Panc1 (cell line): ENCODE measurements at regions not wholly inside any gene's neighbourhood (a gene's known extent, or its start where the extent isn't known, plus 50 kb on each side); places are given as distances from the start of the nearest gene placed in this dataset.
A peak's percentile ranks its signal among the peaks of the same experiment; 100 is the strongest.

ENCODE experiments used
- ATAC-seq: fragments of 200-7000 bp; cut with Tn5 transposase; 2 replicates; pipeline ENCODE4 v1.9.1; 2020; ENCODE audit warnings: mild to moderate bottlenecking, moderate library complexity
- BruUV-seq: library from RNA; stranded (reverse); fragments of 400-500 nt; replicated peaks from 2 replicates; lab custom pipeline; 2021; lab: Mats Ljungman, UMichigan
- CTCF ChIA-PET: fragments of 300-600 bp; sonication (Branson Sonifier 250); formaldehyde crosslinking; loops from one replicate; lab custom pipeline; 2022; ENCODE audit warnings: antibody characterized with exemption; lab: Charles Lee
- POLR2A ChIA-PET: fragments of 300-600 bp; sonication (Branson Sonifier 250); formaldehyde crosslinking; loops from one replicate; lab custom pipeline; 2022; ENCODE audit warnings: antibody characterized with exemption; lab: Charles Lee
- DNase-seq: peaks from one replicate; pipeline ENCODE4 v3.0.0-alpha.2; 2010; ENCODE audit warnings: low read depth, low spot score
- H3K27ac ChIP-seq: 2 replicates; pipeline ENCODE4 v1.5.1; 2011; ENCODE audit warnings: mild to moderate bottlenecking, low read length, inconsistent platforms
- H3K27me3 ChIP-seq: fragments of 200-500 bp; sonication (Bioruptor generic); 2 replicates; pipeline ENCODE4 v1.6.0; 2014; ENCODE audit warnings: low read length, inconsistent platforms; ENCODE audit not compliant: control insufficient read depth, insufficient read depth
- H3K36me3 ChIP-seq: fragments of 200-500 bp; sonication (Bioruptor generic); 2 replicates; pipeline ENCODE4 v1.5.1; 2014; ENCODE audit warnings: inconsistent platforms, mild to moderate bottlenecking, low read length, moderate library complexity; ENCODE audit not compliant: control insufficient read depth, insufficient read depth
- H3K4me1 ChIP-seq: 2 replicates; pipeline ENCODE4 v1.5.1; 2011; ENCODE audit warnings: inconsistent platforms, mild to moderate bottlenecking, low read length, moderate library complexity; ENCODE audit not compliant: control insufficient read depth, insufficient read depth
- H3K4me3 ChIP-seq, 2 experiments: 2 replicates each; pipeline ENCODE4 v1.5.1; 2011 to 2012; ENCODE audit warnings: low read depth in 2 of 2, low read length in 2 of 2, mild to moderate bottlenecking in 2 of 2, inconsistent platforms in 1 of 2, moderate library complexity in 1 of 2
- H3K9me3 ChIP-seq: fragments of 200-500 bp; sonication (Bioruptor generic); 2 replicates; pipeline ENCODE4 v1.5.1; 2014; ENCODE audit warnings: low read depth, mild to moderate bottlenecking, inconsistent platforms, low read length, moderate library complexity; ENCODE audit not compliant: control insufficient read depth, insufficient read depth
- CTCF ChIP-seq: fragments of 450-650 bp; IDR thresholded peaks from 2 replicates; pipeline ENCODE4 v1.5.1; 2017; ENCODE audit warnings: mild to moderate bottlenecking
- POLR2AphosphoS5 ChIP-seq: IDR thresholded peaks from 2 replicates; pipeline ENCODE4 v1.6.1; 2012; ENCODE audit warnings: mild to moderate bottlenecking, low read depth, low read length, moderate library complexity
- REST ChIP-seq, 2 experiments: IDR thresholded peaks; 2 replicates each; pipeline ENCODE4 v1.6.1; 2011 to 2012; ENCODE audit warnings: low read depth in 2 of 2, control low read depth in 1 of 2, low read length in 1 of 2, mild to moderate bottlenecking in 1 of 2, moderate library complexity in 1 of 2; ENCODE audit not compliant: insufficient read depth in 1 of 2
- SIN3A ChIP-seq: IDR thresholded peaks from 2 replicates; pipeline ENCODE4 v1.6.1; 2012; ENCODE audit warnings: low read depth, mild to moderate bottlenecking, low read length, moderate library complexity, borderline replicate concordance; ENCODE audit not compliant: insufficient read depth
- TCF7L2 ChIP-seq: IDR thresholded peaks from 2 replicates; pipeline ENCODE4 v1.6.1; 2011; ENCODE audit warnings: mild to moderate bottlenecking, low read depth, low read length, inconsistent platforms
- in situ Hi-C: cut with HindIII; loops from 2 replicates; pipeline ENCODE4 v1.10.0; 2016; ENCODE audit warnings: low sequenced_read_pairs, low pct_unique_long_range_greater_than_20kb
- intact Hi-C: fragments of 100-400 bp; cut with micrococcal nuclease; formaldehyde crosslinking; loops from one replicate; pipeline ENCODE4 v1.10.0; 2022; ENCODE audit not compliant: unreplicated experiment

- DNase-seq: no peak
- POLR2A ChIA-PET: no interaction called here
- no TSS peak for BruUV-seq
Measured at GRCh38 chr2:239464166-239465016, 63.6 kb upstream of the HDAC4 start.

GRCh38 chr2:239463541-239464165, 62.8 kb upstream of the HDAC4 start:
- H3K27me3 ChIP-seq: no peaks in the 10 kb centered on the region; the same call in 1 of the 2 replicates
- in situ Hi-C loops (no loop called here), intact Hi-C loops (no loop called here)
- ChIA-PET CTCF (no interaction called here), POLR2A (no interaction called here)
- H3K9me3 ChIP-seq: no peaks in the 10 kb centered on the region
- ATAC-seq (peak; percentile 35; the same call in 1 of the 2 replicates), DNase-seq (no peak)
- no peaks in the 10 kb centered on the region for H3K4me1 ChIP-seq
- no peak for TF ChIP-seq CTCF
- no peak for TF ChIP-seq SIN3A
- TF ChIP-seq POLR2AphosphoS5: no peak
- TF ChIP-seq REST (IDR thresholded peaks at IDR 0.05; ENCODE audit: insufficient read depth in 1 of 2, low read depth in 2 of 2, low read length in 1 of 2): no peak
- no peak for TF ChIP-seq TCF7L2
- no peak overlapping the region for H3K27ac ChIP-seq
- no TSS peak for BruUV-seq
- no peak overlapping the region for H3K4me3 ChIP-seq
- H3K36me3 ChIP-seq: no peaks in the 10 kb centered on the region

More at GRCh38 chr2:239464166-239465016, 63.6 kb upstream of the HDAC4 start:
- no peaks in the 10 kb centered on the region for H3K4me1 ChIP-seq
- H3K27ac ChIP-seq: no peak overlapping the region
- intact Hi-C loops: no loop called here
- no peaks in the 10 kb centered on the region for H3K9me3 ChIP-seq
- no peak overlapping the region for H3K4me3 ChIP-seq
- no peak for ATAC-seq
- no peaks in the 10 kb centered on the region; the same call in 1 of the 2 replicates for H3K27me3 ChIP-seq
- CTCF ChIA-PET: no interaction called here
- TF ChIP-seq TCF7L2 (no peak), REST (IDR thresholded peaks at IDR 0.05; ENCODE audit: insufficient read depth in 1 of 2, low read depth in 2 of 2, low read length in 1 of 2) (no peak)
- in situ Hi-C loops: no loop called here
- no peaks in the 10 kb centered on the region for H3K36me3 ChIP-seq
